ENCODE measurements at regions not wholly inside any gene's neighbourhood (a gene's known extent, or its start where the extent isn't known, plus 50 kb on each side); places are given as distances from the start of the nearest gene placed in this dataset.
"Not testable (repeated sequence)": the region's sequence is repeated elsewhere in the genome, so short reads cannot be mapped to it uniquely, and the experiment has no call there.

GRCh38 chr13:70987043-70987442 lies 878.8 kb upstream of the KLHL1 start:
- Histone ChIP-seq H3K9me3 (no peaks in the 10 kb centered on the region), H3K27ac (no peak overlapping the region), H3K4me3 (no peak overlapping the region), H3K27me3 (no peaks in the 10 kb centered on the region), H3K36me3 (no peaks in the 10 kb centered on the region), H3K4me1 (no peaks in the 10 kb centered on the region)
- DNase-seq (ENCODE audit: low spot score in 2 of 2), result no peak
- 91 to 95% methylated on average over 6 of the region's 6 CpGs for WGBS, 2 donors
- TF ChIP-seq EP300 (IDR thresholded peaks at IDR 0.05) (no peak), POLR2A (IDR thresholded peaks at IDR 0.05) (no peak)
- TF ChIP-seq, protein P1, sequence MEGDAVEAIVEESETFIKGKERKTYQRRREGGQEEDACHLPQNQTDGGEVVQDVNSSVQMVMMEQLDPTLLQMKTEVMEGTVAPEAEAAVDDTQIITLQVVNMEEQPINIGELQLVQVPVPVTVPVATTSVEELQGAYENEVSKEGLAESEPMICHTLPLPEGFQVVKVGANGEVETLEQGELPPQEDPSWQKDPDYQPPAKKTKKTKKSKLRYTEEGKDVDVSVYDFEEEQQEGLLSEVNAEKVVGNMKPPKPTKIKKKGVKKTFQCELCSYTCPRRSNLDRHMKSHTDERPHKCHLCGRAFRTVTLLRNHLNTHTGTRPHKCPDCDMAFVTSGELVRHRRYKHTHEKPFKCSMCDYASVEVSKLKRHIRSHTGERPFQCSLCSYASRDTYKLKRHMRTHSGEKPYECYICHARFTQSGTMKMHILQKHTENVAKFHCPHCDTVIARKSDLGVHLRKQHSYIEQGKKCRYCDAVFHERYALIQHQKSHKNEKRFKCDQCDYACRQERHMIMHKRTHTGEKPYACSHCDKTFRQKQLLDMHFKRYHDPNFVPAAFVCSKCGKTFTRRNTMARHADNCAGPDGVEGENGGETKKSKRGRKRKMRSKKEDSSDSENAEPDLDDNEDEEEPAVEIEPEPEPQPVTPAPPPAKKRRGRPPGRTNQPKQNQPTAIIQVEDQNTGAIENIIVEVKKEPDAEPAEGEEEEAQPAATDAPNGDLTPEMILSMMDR (IDR thresholded peaks at IDR 0.05), result no peak

GRCh38 chr13:70985371-70985770 lies 877.1 kb upstream of the KLHL1 start:
- H3K27me3 ChIP-seq, result no peaks in the 10 kb centered on the region
- H3K9me3 ChIP-seq, result no peaks in the 10 kb centered on the region
- no peak overlapping the region for H3K27ac ChIP-seq
- no peak for DNase-seq (ENCODE audit: low spot score in 2 of 2)
- H3K36me3 ChIP-seq, result no peaks in the 10 kb centered on the region
- no peaks in the 10 kb centered on the region for H3K4me1 ChIP-seq
- TF ChIP-seq POLR2A (IDR thresholded peaks at IDR 0.05) (no peak), EP300 (IDR thresholded peaks at IDR 0.05) (no peak)
- TF ChIP-seq, protein P1 (IDR thresholded peaks at IDR 0.05), result no peak
- WGBS, 2 donors, result 75 to 81% methylated on average over 2 of the region's 2 CpGs
- H3K4me3 ChIP-seq, result no peak overlapping the region

DNA sequence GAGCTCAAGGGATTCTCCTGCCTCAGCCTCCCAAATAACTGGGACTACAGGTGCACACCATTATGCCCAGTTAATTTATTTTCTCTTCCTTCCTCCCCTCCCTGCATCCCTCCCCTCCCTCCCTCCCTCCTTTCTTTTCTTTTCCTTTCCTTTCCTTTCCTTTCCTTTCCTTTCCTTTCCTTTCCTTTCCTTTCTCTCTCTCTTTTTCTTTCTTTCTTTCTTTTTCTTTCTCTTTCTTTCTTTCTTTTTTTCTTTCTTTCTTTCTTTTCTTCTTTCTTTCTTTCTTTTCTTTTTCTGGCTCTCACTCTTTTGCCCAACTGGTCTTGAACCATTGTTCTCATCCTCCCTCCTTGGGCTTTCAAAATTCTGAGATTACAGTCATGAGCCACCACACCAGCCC lies 873.0 kb upstream of the KLHL1 start:
- not testable (repeated sequence) for H3K27me3 ChIP-seq; H3K27ac ChIP-seq; DNase-seq (ENCODE audit: low spot score in 2 of 2); H3K9me3 ChIP-seq; H3K36me3 ChIP-seq; H3K4me1 ChIP-seq; H3K4me3 ChIP-seq

DNA sequence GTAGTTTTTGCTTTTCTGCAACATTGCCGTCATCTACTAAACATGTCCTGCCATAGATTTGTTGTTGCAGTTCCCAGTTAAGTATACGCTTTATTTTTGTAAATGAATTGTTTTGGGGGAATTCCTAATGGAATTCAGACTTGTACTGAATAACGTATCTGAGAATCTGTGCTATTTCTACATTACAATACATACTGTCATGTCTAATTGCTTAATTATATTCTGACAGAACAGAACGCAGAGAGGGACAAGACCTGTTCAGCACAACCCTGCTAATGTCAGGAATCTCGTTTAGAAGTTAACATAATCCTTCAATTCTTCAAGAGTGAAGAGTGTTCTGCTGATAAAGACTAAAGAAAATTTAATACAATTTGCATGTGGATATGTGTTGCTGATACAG lies 861.1 kb upstream of the KLHL1 start:
- Histone ChIP-seq H3K9me3 (no peaks in the 10 kb centered on the region), H3K27me3 (no peaks in the 10 kb centered on the region)
- WGBS, 2 donors, result 43 to 54% methylated on average over 5 of the region's 5 CpGs

GRCh38 chr13:70967564-70967963 lies 859.3 kb upstream of the KLHL1 start:
- no peaks in the 10 kb centered on the region for H3K36me3 ChIP-seq
- H3K4me1 ChIP-seq, result no peaks in the 10 kb centered on the region
- 92 to 96% methylated on average over 9 of the region's 9 CpGs for WGBS, 2 donors
- TF ChIP-seq EP300 (IDR thresholded peaks at IDR 0.05), result no peak
- TF ChIP-seq, protein P1 (IDR thresholded peaks at IDR 0.05), result no peak
- TF ChIP-seq POLR2A (IDR thresholded peaks at IDR 0.05), result no peak
- no peak overlapping the region for H3K27ac ChIP-seq
- DNase-seq (ENCODE audit: low spot score in 2 of 2), result no peak
- H3K4me3 ChIP-seq, result no peak overlapping the region
- H3K27me3 ChIP-seq, result no peaks in the 10 kb centered on the region
- no peaks in the 10 kb centered on the region for H3K9me3 ChIP-seq

More for the DNA sequence above, 861.1 kb upstream of the KLHL1 start:
- H3K27ac ChIP-seq, result no peak overlapping the region
- DNase-seq (ENCODE audit: low spot score in 2 of 2), result no peak
- H3K36me3 ChIP-seq, result no peaks in the 10 kb centered on the region
- TF ChIP-seq POLR2A (IDR thresholded peaks at IDR 0.05) (no peak), EP300 (IDR thresholded peaks at IDR 0.05) (no peak)
- TF ChIP-seq, protein P1 (IDR thresholded peaks at IDR 0.05), result no peak
- H3K4me3 ChIP-seq, result no peak overlapping the region
- no peaks in the 10 kb centered on the region for H3K4me1 ChIP-seq

DNA sequence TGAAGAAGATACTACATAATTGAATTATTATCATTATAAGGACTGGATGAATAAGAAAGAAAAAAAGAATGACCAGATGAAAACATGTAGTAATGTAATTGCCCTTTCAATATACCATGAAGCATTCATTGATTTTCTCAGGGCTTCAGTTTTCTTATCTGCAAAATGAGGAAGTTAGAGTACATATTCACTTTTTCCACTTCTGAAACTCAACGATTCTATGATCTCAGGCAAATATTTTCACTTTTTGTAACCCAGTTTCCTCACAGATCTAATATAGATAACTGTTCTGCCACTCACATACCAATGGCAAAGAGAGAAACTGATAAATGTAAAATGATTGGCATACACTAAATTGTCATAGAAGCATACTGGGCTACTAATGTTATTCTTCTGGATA lies 856.6 kb upstream of the KLHL1 start:
- DNase-seq (ENCODE audit: low spot score in 2 of 2), result no peak
- Histone ChIP-seq H3K27me3 (no peaks in the 10 kb centered on the region), H3K27ac (no peak overlapping the region), H3K4me1 (no peaks in the 10 kb centered on the region), H3K4me3 (no peak overlapping the region), H3K9me3 (no peaks in the 10 kb centered on the region), H3K36me3 (no peaks in the 10 kb centered on the region)
- TF ChIP-seq EP300 (IDR thresholded peaks at IDR 0.05) (no peak), POLR2A (IDR thresholded peaks at IDR 0.05) (no peak)
- TF ChIP-seq, protein P1 (IDR thresholded peaks at IDR 0.05), result no peak
- 56 to 61% methylated on average over 1 of the region's 1 CpG for WGBS, 2 donors

All from tibial nerve (tissue), 4 donors.